H1 (cell line): ENCODE measurements at regions not wholly inside any gene's neighbourhood (a gene's known extent, or its start where the extent isn't known, plus 50 kb on each side); places are given as distances from the start of the nearest gene placed in this dataset.

Experiments
- CTCF ChIA-PET: fragments of 300-600 bp; sonication (Branson Sonifier 250); formaldehyde crosslinking; loops from one replicate; lab custom pipeline; 2021; ENCODE audit not compliant: partially characterized antibody; lab: Charles Lee
- POLR2A ChIA-PET: fragments of 300-600 bp; sonication (Branson Sonifier 250); formaldehyde crosslinking; loops from one replicate; lab custom pipeline; 2021; ENCODE audit warnings: inconsistent platforms; ENCODE audit not compliant: partially characterized antibody; lab: Charles Lee
- DNase-seq, 2 experiments: peaks; one replicate each; pipeline versions ENCODE4 v3.0.0 to v3.0.0-alpha.2; 2010 to 2022; ENCODE audit warnings: low spot score in 2 of 2, low read depth in 1 of 2, mixed read lengths in 1 of 2
- FAIRE-seq: peaks from 2 replicates; lab custom pipeline; 2011; peaks lifted over from hg19 to GRCh38; lab: Jason Lieb, UNC
- H2AFZ ChIP-seq: 2 replicates; pipeline ENCODE4 v1.8.1; 2012; ENCODE audit warnings: low read length, inconsistent platforms
- H2AK5ac ChIP-seq: 2 replicates; pipeline ENCODE4 v1.6.1; 2013; ENCODE audit warnings: low read depth, low read length
- H2BK120ac ChIP-seq: replicated peaks from 2 replicates; pipeline ENCODE3; 2013; ENCODE audit warnings: low read depth, low read length, inconsistent platforms
- H2BK12ac ChIP-seq: 2 replicates; pipeline ENCODE4 v1.6.1; 2013; ENCODE audit warnings: low read depth, low read length
- H2BK15ac ChIP-seq: 2 replicates; pipeline ENCODE4 v1.6.1; 2013; ENCODE audit warnings: low read length
- H2BK20ac ChIP-seq: 2 replicates; pipeline ENCODE4 v1.6.1; 2013; ENCODE audit warnings: low read length
- H2BK5ac ChIP-seq: 2 replicates; pipeline ENCODE4 v1.6.1; 2013; ENCODE audit warnings: low read depth, low read length
- H3K14ac ChIP-seq: 2 replicates; pipeline ENCODE4 v1.6.1; 2013; ENCODE audit warnings: inconsistent platforms; ENCODE audit not compliant: insufficient read length
- H3K18ac ChIP-seq: 2 replicates; pipeline ENCODE4 v1.6.1; 2013; ENCODE audit warnings: low read length; ENCODE audit errors: extremely low read depth
- H3K23ac ChIP-seq: 2 replicates; pipeline ENCODE4 v1.6.1; 2013; ENCODE audit warnings: inconsistent platforms; ENCODE audit not compliant: insufficient read length
- H3K23me2 ChIP-seq: 2 replicates; pipeline ENCODE4 v1.6.1; 2013; ENCODE audit warnings: low read depth, low read length
- H3K27ac ChIP-seq: 2 replicates; pipeline ENCODE4 v1.6.1; 2011; ENCODE audit warnings: low read depth, low read length, inconsistent platforms
- H3K27me3 ChIP-seq, 4 experiments: replicated peaks in 1 of 4; 1 replicate in 1 of 4; 2 replicates in 3 of 4; pipeline versions ENCODE4 v1.6.1 to v1.8.1; 2011 to 2013; ENCODE audit warnings: low read length in 3 of 4, mild to moderate bottlenecking in 3 of 4, inconsistent platforms in 2 of 4, mixed read lengths in 2 of 4, moderate library complexity in 1 of 4; ENCODE audit not compliant: control insufficient read depth in 3 of 4, insufficient read depth in 3 of 4; ENCODE audit errors: extremely low read depth in 1 of 4
- H3K36me3 ChIP-seq, 4 experiments: 2 replicates each; pipeline versions ENCODE4 v1.6.1 to v1.8.1; 2011 to 2013; ENCODE audit warnings: mild to moderate bottlenecking in 4 of 4, low read length in 3 of 4, moderate library complexity in 2 of 4, control low read depth in 1 of 4, inconsistent platforms in 1 of 4; ENCODE audit not compliant: insufficient read depth in 4 of 4, control insufficient read depth in 2 of 4
- H3K4ac ChIP-seq: replicated peaks from 2 replicates; pipeline ENCODE3; 2013; ENCODE audit warnings: low read length, low read depth, mixed read lengths, inconsistent platforms; ENCODE audit not compliant: insufficient read length
- H3K4me1 ChIP-seq, 4 experiments: replicated peaks in 1 of 4; 1 replicate in 1 of 4; 2 replicates in 3 of 4; pipeline versions ENCODE4 v1.6.1 to v1.8.1; 2011 to 2013; ENCODE audit warnings: low read length in 3 of 4, inconsistent platforms in 2 of 4, mixed read lengths in 1 of 4; ENCODE audit not compliant: insufficient read depth in 4 of 4, control insufficient read depth in 3 of 4
- H3K4me2 ChIP-seq, 2 experiments: 2 replicates each; pipeline versions ENCODE4 v1.6.1 to v1.8.1; 2011 to 2013; ENCODE audit warnings: low read depth in 2 of 2, low read length in 2 of 2, control low read depth in 1 of 2, inconsistent platforms in 1 of 2, mild to moderate bottlenecking in 1 of 2; ENCODE audit not compliant: insufficient read depth in 1 of 2
- H3K4me3 ChIP-seq, 4 experiments: fragments of 200-600, 300-600 bp in 1 of 4; sonication (generic), shearing (Covaris generic), sonication (Bioruptor Twin) in 1 of 4; 2 replicates each; pipeline versions ENCODE4 v1.5.1 to v1.8.1; 2011 to 2016; ENCODE audit warnings: low read length in 4 of 4, low read depth in 3 of 4, control low read depth in 2 of 4, inconsistent platforms in 2 of 4, mild to moderate bottlenecking in 2 of 4, mixed read lengths in 1 of 4, moderate library complexity in 1 of 4; ENCODE audit not compliant: insufficient read depth in 2 of 4; ENCODE audit errors: extremely low read depth in 1 of 4
- H3K56ac ChIP-seq: replicated peaks from 2 replicates; pipeline ENCODE3; 2013; ENCODE audit warnings: low read depth, mild to moderate bottlenecking, mixed read lengths, low read length, inconsistent platforms; ENCODE audit not compliant: insufficient read length
- H3K79me1 ChIP-seq: 2 replicates; pipeline ENCODE4 v1.6.1; 2013; ENCODE audit warnings: low read depth, low read length, control low read depth
- H3K79me2 ChIP-seq, 2 experiments: 2 replicates each; pipeline versions ENCODE4 v1.6.1 to v1.8.1; 2012 to 2013; ENCODE audit warnings: low read length in 2 of 2, mild to moderate bottlenecking in 2 of 2, inconsistent platforms in 1 of 2; ENCODE audit not compliant: insufficient read depth in 2 of 2, control insufficient read depth in 1 of 2
- H3K9ac ChIP-seq, 4 experiments: replicated peaks in 1 of 4; 1 replicate in 1 of 4; 2 replicates in 3 of 4; pipeline versions ENCODE4 v1.6.1 to v1.8.1; 2011 to 2013; ENCODE audit warnings: low read depth in 3 of 4, low read length in 3 of 4, control low read depth in 2 of 4, mild to moderate bottlenecking in 2 of 4, moderate library complexity in 2 of 4, inconsistent platforms in 1 of 4; ENCODE audit errors: extremely low read depth in 1 of 4
- H3K9me3 ChIP-seq, 2 experiments: 2 replicates each; pipeline versions ENCODE4 v1.6.1 to v1.8.1; 2012 to 2013; ENCODE audit warnings: mild to moderate bottlenecking in 2 of 2, moderate library complexity in 2 of 2, control low read depth in 1 of 2, inconsistent platforms in 1 of 2, low read depth in 1 of 2, low read length in 1 of 2, mixed read lengths in 1 of 2; ENCODE audit not compliant: insufficient read depth in 2 of 2
- H4K20me1 ChIP-seq, 2 experiments: replicated peaks in 1 of 2; 2 replicates each; pipeline versions ENCODE3 to v1.8.1; 2011 to 2013; ENCODE audit warnings: inconsistent platforms in 2 of 2, low read length in 2 of 2, mild to moderate bottlenecking in 1 of 2; ENCODE audit not compliant: insufficient read depth in 2 of 2, control insufficient read depth in 1 of 2
- H4K5ac ChIP-seq: 2 replicates; pipeline ENCODE4 v1.6.1; 2013; ENCODE audit warnings: low read length, low read depth, mixed read lengths, inconsistent platforms; ENCODE audit not compliant: insufficient read length
- H4K8ac ChIP-seq: 2 replicates; pipeline ENCODE4 v1.8.0; 2013; ENCODE audit warnings: mild to moderate bottlenecking, moderate library complexity, low read length, inconsistent platforms; ENCODE audit not compliant: insufficient read depth; ENCODE audit errors: extremely low read depth
- H4K91ac ChIP-seq: replicated peaks from 2 replicates; pipeline ENCODE3; 2013; ENCODE audit warnings: low read length, mixed read lengths, inconsistent platforms; ENCODE audit not compliant: insufficient read length
- CHD1 ChIP-seq: IDR thresholded peaks from 2 replicates; pipeline ENCODE4 v1.6.1; 2012; ENCODE audit warnings: low read depth, low read length, improper control_type of control experiment
- E2F6 ChIP-seq: IDR thresholded peaks from 2 replicates; pipeline ENCODE4 v1.6.1; 2012; ENCODE audit warnings: inconsistent platforms
- FOSL1 ChIP-seq: IDR thresholded peaks from 2 replicates; pipeline ENCODE4 v1.6.1; 2011; ENCODE audit warnings: mild to moderate bottlenecking, low read depth, low read length, moderate library complexity; ENCODE audit not compliant: insufficient read depth
- WGBS, 2 experiments: shearing (Covaris generic) in 1 of 2; methylation state at CpG; one replicate each; pipeline versions ENCODE4 v1.1.6 to v1.1.7; 2013 to 2015; ENCODE audit warnings: low lambda C conversion rate in 2 of 2, mixed read lengths in 2 of 2, inconsistent platforms in 1 of 2, low coverage in 1 of 2, missing lambda C conversion rate in 1 of 2; ENCODE audit not compliant: insufficient replicate concordance in 2 of 2, insufficient coverage in 1 of 2, insufficient read length in 1 of 2; ENCODE audit errors: extremely low coverage in 1 of 2, missing lambda C conversion rate in 1 of 2; 5-methylcytosine and 5-hydroxymethylcytosine counted together

- Histone ChIP-seq H2BK120ac (no peak overlapping the region), H3K18ac (no peak overlapping the region), H4K91ac (no peak overlapping the region), H2BK15ac (no peak overlapping the region), H2BK12ac (no peak overlapping the region), H3K4ac (no peak overlapping the region), H4K5ac (no peak overlapping the region), H3K9ac (no peak overlapping the region), H3K4me2 (no peak overlapping the region), H3K4me1 (peaks cover 3 to 15% (median 13%) of the 10 kb centered on the region in 4 experiments; a peak in 4 of 7 replicates), H2AK5ac (no peak overlapping the region), H3K27ac (no peak overlapping the region), H3K9me3 (peaks cover 17 to 27% of the 10 kb centered on the region in 2 experiments), H3K14ac (no peak overlapping the region), H2AFZ (no peak overlapping the region), H3K23me2 (no peaks in the 10 kb centered on the region), H3K36me3 (peaks cover 0 to 4% (median 0%) of the 10 kb centered on the region in 4 experiments; a peak in 1 of 8 replicates), H3K56ac (no peak overlapping the region), H3K79me2 (no peaks in the 10 kb centered on the region), H3K4me3 (no peak overlapping the region), H4K8ac (no peak overlapping the region), H3K79me1 (no peaks in the 10 kb centered on the region), H3K27me3 (no peaks in the 10 kb centered on the region), H2BK5ac (no peak overlapping the region), H4K20me1 (no peaks in the 10 kb centered on the region), H3K23ac (no peak overlapping the region), H2BK20ac (no peak overlapping the region)
- ChIA-PET POLR2A (no interaction called here), CTCF (interaction anchor here (1.0 to 2.5 kb wide), 3 partner anchors 13 to 117 kb away, joined by 3 to 7 read pairs (median 4); no protein-coding TSS in a partner anchor)
- TF ChIP-seq CHD1 = no peak
- no peak for TF ChIP-seq E2F6
- no peak for TF ChIP-seq FOSL1
- 83% methylated on average over 3 of the region's 3 CpGs; no CpG with 5 or more reads in 1 of the 2 experiments for WGBS, 2 experiments
- DNase-seq (no peak), FAIRE-seq (no peak)
These were observed 443.6 kb upstream of the HNRNPA3 start for GRCh38 chr2:176769021-176769420.
